Muscle layer of colon (tissue), 2 donors: ENCODE measurements at regions not wholly inside any gene's neighbourhood (a gene's known extent, or its start where the extent isn't known, plus 50 kb on each side); places are given as distances from the start of the nearest gene placed in this dataset.

Experiments
- H3K27ac ChIP-seq: one replicate; pipeline ENCODE4 v1.7.0; 2013; ENCODE audit warnings: low read depth, mild to moderate bottlenecking, low read length, moderate library complexity
- H3K27me3 ChIP-seq, 2 donors: one replicate each; pipeline ENCODE4 v1.7.0; 2013; ENCODE audit warnings: low read length in 2 of 2, mild to moderate bottlenecking in 2 of 2; ENCODE audit not compliant: insufficient read depth in 2 of 2, control insufficient read depth in 1 of 2
- H3K36me3 ChIP-seq: one replicate; pipeline ENCODE4 v1.7.0; 2013; ENCODE audit warnings: mild to moderate bottlenecking, low read length; ENCODE audit not compliant: insufficient read depth
- H3K4me1 ChIP-seq: one replicate; pipeline ENCODE4 v1.7.0; 2013; ENCODE audit warnings: mild to moderate bottlenecking, low read length; ENCODE audit not compliant: insufficient read depth
- H3K4me3 ChIP-seq, 2 donors: one replicate each; pipeline ENCODE4 v1.7.0; 2013; ENCODE audit warnings: low read length in 2 of 2, low read depth in 1 of 2, mild to moderate bottlenecking in 1 of 2, moderate library complexity in 1 of 2
- H3K9ac ChIP-seq: one replicate; pipeline ENCODE4 v1.7.0; 2013; ENCODE audit warnings: low read length
- H3K9me3 ChIP-seq: one replicate; pipeline ENCODE4 v1.7.0; 2013; ENCODE audit warnings: mild to moderate bottlenecking, low read length
- donor health status: abdominal sarcoma.
- donor health status: Adenocarcinoma of cecum.

DNA sequence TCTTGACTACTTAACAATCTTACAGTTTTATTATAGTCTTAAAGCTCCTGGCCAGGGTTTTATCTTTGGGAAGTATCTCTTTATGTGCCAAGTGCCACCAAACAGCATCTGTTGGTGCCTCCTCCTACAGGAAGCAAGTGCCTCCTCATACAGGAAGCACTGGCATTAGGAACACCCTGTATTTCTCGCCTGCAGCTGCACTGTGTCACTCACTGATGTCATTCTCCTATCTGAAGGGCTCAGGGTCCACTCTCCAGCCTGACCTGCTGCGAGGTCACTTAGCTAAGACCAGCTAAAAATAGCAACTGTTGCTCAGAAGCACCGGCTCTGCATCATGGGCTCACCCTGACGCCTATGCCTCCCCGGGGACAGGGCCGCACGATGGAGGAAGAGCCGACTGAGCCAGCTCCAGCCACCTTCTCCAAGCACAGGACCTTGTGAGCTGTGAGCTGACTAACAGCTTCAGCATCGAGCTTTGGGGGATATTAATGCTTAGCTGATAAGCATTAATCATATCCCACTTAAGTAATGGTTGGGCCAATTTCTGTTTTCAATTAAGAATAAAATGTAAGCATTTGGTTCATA lies 66.3 kb upstream of the CD93 start:
- H3K27me3 ChIP-seq: no peaks in the 10 kb centered on the region
- no peak overlapping the region for H3K9ac ChIP-seq
- H3K9me3 ChIP-seq: no peaks in the 10 kb centered on the region
- no peak overlapping the region for H3K27ac ChIP-seq
- H3K4me1 ChIP-seq: peaks cover 10% of the 10 kb centered on the region
- H3K36me3 ChIP-seq: no peaks in the 10 kb centered on the region
- H3K4me3 ChIP-seq: no peak overlapping the region

DNA sequence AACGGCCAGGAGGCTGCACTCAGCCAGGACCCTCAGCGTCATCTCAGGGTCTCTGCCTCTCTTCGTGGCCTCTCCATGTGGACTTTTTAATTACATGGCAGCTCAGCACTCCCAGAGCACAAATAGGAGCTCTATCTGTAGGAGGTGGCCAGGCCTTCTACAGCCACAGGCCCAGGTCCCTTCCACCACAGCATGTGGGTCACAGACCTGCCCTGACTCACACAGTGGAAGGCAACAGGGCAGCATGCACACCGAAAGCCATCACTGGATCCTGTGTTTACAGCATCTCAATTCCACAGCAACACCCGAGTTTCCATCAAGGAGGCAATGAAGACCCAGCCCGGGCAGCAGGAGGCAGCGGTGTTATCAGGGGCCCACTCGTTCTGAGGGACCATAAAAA lies 65.8 kb upstream of the CD93 start:
- no peak overlapping the region for H3K9ac ChIP-seq
- peaks cover 10% of the 10 kb centered on the region for H3K4me1 ChIP-seq
- H3K4me3 ChIP-seq: no peak overlapping the region
- no peaks in the 10 kb centered on the region for H3K9me3 ChIP-seq
- H3K27ac ChIP-seq: no peak overlapping the region
- no peaks in the 10 kb centered on the region for H3K36me3 ChIP-seq
- H3K27me3 ChIP-seq: no peaks in the 10 kb centered on the region

DNA sequence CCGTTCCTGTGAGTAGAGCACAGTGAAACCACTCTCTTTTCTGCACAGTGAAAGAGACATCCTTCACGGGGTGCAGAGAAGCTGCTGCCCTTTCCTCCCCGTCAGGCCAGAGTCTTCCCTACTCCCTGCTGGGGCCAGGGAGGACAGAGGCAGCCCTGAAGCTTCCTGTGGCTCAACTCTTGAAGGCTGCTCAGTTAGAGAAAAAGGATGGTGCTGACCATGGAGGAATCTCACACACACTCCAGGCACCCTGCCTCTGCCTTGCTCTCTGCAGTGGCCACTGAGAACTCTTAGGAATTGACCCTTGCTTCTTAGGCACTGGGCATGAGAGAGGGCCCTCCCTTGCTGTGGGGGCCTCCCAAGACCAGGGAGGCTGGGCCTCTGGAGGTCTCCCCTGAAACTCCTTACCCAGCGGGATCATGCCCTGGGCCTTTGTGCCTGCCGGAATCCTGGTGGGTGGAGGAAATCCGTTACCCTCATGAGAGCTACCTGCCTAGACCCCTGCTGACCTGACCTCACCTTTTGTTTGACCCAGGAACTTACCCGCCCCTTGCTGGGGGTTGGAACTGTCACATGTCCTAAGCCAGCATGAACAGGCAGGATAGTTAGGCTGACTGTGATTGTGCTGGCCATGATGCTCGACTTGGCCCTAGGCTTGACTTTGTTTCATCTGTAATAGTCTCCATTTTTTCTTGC lies 65.0 kb upstream of the CD93 start:
- Histone ChIP-seq H3K4me1 (peaks cover 10% of the 10 kb centered on the region), H3K36me3 (no peaks in the 10 kb centered on the region), H3K9ac (no peak overlapping the region), H3K4me3 (no peak overlapping the region), H3K9me3 (no peaks in the 10 kb centered on the region), H3K27me3 (no peaks in the 10 kb centered on the region), H3K27ac (no peak overlapping the region)

GRCh38 chr20:23150304-23151007 lies 64.3 kb upstream of the CD93 start:
- Histone ChIP-seq H3K4me3 (no peak overlapping the region), H3K36me3 (no peaks in the 10 kb centered on the region), H3K27me3 (no peaks in the 10 kb centered on the region), H3K4me1 (peaks cover 10% of the 10 kb centered on the region), H3K27ac (no peak overlapping the region), H3K9me3 (no peaks in the 10 kb centered on the region), H3K9ac (no peak overlapping the region)

DNA sequence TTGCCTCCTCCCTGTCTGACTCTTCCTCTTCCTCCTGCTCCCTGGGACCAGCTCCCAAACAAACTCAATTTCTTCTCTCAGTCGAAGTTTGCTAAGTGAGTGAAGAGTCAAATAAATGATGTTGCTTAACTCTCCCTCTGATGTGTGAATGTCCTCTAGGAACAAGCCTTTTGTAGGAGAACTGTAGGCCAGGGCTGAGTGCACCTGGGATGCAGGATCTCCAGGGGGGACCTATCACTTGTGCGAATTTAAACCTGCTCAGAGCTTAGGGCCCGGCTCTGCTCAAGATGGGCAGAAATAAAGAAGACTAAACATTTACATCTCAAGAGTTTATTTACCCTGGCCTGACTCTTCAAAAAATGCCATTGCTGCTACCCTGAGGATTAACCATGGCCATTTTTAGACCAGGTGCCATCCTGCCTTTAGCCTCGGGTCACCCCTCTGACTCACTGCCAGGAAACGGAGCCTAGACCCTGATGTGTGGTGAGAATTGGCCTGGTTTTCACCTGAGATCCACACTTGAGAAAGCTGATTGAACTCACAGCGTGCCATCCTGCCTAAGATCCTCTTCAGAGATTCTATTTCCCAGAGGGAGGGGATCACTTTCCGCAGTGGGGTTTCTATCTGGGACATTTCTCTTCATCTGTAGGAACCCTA lies 63.6 kb upstream of the CD93 start:
- no peaks in the 10 kb centered on the region for H3K27me3 ChIP-seq
- no peak overlapping the region for H3K4me3 ChIP-seq
- H3K9ac ChIP-seq: no peak overlapping the region
- no peaks in the 10 kb centered on the region for H3K9me3 ChIP-seq
- H3K36me3 ChIP-seq: no peaks in the 10 kb centered on the region
- H3K4me1 ChIP-seq: peaks cover 10% of the 10 kb centered on the region
- no peak overlapping the region for H3K27ac ChIP-seq

- Histone ChIP-seq H3K4me3 (no peak overlapping the region), H3K4me1 (peaks cover 10% of the 10 kb centered on the region), H3K36me3 (no peaks in the 10 kb centered on the region), H3K9me3 (no peaks in the 10 kb centered on the region), H3K9ac (no peak overlapping the region), H3K27me3 (no peaks in the 10 kb centered on the region), H3K27ac (no peak overlapping the region)
These were observed 62.8 kb upstream of the CD93 start for GRCh38 chr20:23148731-23149570.

DNA sequence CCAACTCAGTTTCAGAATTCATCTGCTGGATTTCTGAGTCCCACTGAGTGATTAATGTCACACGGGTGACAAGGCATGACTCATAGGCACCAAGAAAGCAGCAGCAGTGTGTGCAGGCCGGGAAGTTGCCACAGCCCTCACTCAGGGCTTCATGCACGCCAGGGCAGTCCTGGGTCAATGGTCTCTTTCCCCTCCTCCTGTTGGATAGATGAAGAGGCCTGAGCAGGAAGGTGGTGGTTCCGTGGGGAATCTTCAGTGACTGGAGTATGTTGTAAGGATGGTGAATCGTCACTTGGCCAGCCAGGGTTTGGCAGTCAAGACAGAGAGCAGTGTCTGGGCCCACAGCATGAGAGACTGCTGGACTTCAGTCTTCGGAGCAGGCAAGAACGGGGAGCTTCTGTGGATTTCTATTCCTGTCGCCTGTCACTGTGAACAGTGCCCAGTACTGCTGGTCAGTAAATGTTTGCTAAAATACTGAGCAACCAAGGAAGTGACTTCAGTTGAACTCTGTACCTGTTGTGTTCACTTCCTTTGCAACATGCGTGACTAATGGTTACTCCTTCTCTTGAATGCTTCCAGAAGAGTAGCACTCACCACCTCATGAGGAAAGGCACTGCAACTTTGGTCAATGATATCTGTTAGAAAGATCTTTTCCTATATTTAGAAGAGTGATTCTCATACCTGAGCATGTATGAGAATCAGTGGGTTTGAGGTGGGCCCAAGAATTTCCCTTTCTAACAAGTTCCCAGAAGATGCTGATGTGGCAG lies 62.0 kb upstream of the CD93 start:
- Histone ChIP-seq H3K9me3 (no peaks in the 10 kb centered on the region), H3K4me1 (peaks cover 14% of the 10 kb centered on the region)

DNA sequence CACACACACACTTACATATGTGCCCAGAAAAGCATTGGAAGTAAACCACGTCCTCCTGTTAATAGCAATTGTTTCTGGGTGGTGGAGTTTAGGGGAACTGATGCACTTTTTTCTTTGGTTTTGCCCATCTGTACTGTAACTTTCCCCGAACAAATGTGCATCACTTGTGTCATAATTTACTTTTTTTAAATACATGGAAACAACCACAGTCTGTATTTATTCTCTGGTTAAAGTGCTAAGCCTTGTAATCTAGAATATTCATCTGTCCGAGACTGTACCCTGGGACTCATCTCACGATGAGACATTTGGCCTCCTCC lies 61.5 kb upstream of the CD93 start:
- Histone ChIP-seq H3K27ac (no peak overlapping the region), H3K9me3 (no peaks in the 10 kb centered on the region), H3K9ac (no peak overlapping the region), H3K4me3 (no peak overlapping the region), H3K27me3 (no peaks in the 10 kb centered on the region), H3K4me1 (peaks cover 14% of the 10 kb centered on the region), H3K36me3 (no peaks in the 10 kb centered on the region)

More for the DNA sequence above, 62.0 kb upstream of the CD93 start:
- Histone ChIP-seq H3K4me3 (no peak overlapping the region), H3K27ac (no peak overlapping the region), H3K9ac (no peak overlapping the region), H3K36me3 (no peaks in the 10 kb centered on the region), H3K27me3 (no peaks in the 10 kb centered on the region)

DNA sequence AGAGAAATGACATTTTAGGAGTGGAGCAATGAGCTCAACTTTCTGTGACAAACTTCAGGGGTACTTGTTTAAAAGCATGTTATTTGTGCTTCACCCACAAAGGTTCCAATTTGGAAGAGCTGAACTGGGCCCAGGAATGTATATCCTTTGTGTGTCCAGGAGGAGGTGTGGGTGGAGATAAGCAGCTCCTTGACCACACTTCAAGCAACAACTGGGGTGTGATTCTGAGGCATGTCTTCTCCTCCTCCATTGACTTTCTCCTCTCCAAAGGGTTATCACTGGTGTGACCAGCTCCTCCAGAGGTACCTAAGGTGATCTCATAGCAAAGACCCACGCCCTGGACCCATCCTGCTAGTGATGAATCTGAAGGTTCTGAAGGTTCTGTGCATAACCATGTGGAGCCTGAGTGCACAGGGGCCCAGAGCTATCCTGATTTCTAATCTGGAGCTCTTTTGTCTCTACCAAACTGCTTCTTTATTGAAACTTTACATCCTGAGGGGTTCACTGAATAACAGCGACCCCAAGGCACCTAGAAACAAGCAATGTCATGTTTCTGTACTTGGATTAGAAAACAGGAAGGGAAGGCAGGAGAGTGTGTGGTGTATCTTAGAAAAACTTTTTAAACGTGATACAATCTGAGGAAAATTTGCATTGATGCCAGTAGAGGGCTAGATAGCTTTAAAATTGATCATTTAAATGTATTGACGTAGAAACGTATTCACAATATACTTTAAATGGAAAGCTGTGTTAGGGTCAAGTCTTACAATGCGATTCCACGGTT lies 60.9 kb upstream of the CD93 start:
- Histone ChIP-seq H3K27me3 (no peaks in the 10 kb centered on the region), H3K9ac (no peak overlapping the region), H3K9me3 (no peaks in the 10 kb centered on the region), H3K4me3 (no peak overlapping the region), H3K27ac (no peak overlapping the region), H3K36me3 (no peaks in the 10 kb centered on the region), H3K4me1 (peaks cover 9% of the 10 kb centered on the region)

DNA sequence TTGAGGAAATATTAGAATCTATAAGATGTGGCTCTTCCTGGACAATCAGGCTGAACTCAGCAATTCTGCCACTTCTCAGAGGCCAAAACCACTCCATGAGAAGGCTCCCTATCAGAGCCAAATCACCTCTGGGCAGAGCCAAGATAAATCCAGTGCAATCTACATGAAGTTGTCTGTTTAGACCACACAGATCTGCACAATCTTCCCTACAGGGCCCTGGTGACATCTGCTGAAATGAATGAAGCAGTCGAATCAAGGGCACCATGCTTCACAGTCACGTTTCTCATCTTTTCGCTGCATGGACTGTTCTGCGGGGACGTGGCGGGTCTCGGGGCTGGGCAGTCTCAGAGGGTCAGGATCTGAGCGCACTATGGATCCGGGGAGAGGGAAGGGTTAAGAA lies 60.1 kb upstream of the CD93 start:
- H3K27ac ChIP-seq: no peak overlapping the region
- peaks cover 4% of the 10 kb centered on the region for H3K4me1 ChIP-seq

More for the DNA sequence above, 60.1 kb upstream of the CD93 start:
- Histone ChIP-seq H3K4me3 (no peak overlapping the region), H3K36me3 (no peaks in the 10 kb centered on the region), H3K27me3 (no peaks in the 10 kb centered on the region), H3K9ac (no peak overlapping the region), H3K9me3 (no peaks in the 10 kb centered on the region)
